Mammary epithelial cell (primary cell): ENCODE measurements at regions not wholly inside any gene's neighbourhood (a gene's known extent, or its start where the extent isn't known, plus 50 kb on each side); places are given as distances from the start of the nearest gene placed in this dataset.

Experiments used
- CTCF ChIP-seq, 2 donors: IDR thresholded peaks in 1 of 2; conservative IDR thresholded peaks in 1 of 2; 2 replicates each; pipeline ENCODE4 v1.5.1; 2011 to 2012; ENCODE audit warnings: inconsistent platforms in 2 of 2, low read length in 2 of 2, mild to moderate bottlenecking in 2 of 2, control low read depth in 1 of 2, low read depth in 1 of 2; ENCODE audit not compliant: insufficient read depth in 1 of 2; ENCODE audit errors: extremely low read depth in 1 of 2
- EZH2 ChIP-seq: IDR thresholded peaks from 2 replicates; pipeline ENCODE4 v1.6.1; 2012; ENCODE audit warnings: low read length, inconsistent platforms, borderline replicate concordance

GRCh38 chr3:72336114-72336651 is 512.1 kb downstream of the SHQ1 start:
- TF ChIP-seq CTCF (conservative IDR thresholded peaks at IDR 0.05 in 1 of 2, IDR thresholded peaks at IDR 0.05 in 1 of 2; ENCODE audit: extremely low read depth in 1 of 2, insufficient read depth in 1 of 2, low read depth in 1 of 2, low read length in 2 of 2) (no peak), EZH2 (no peak)
